Embryonic facial prominence (tissue), 1 donor: ENCODE measurements at regions not wholly inside any gene's neighbourhood (a gene's known extent, or its start where the extent isn't known, plus 50 kb on each side); places are given as distances from the start of the nearest gene placed in this dataset.
"Not testable (repeated sequence)": the region's sequence is repeated elsewhere in the genome, so short reads cannot be mapped to it uniquely, and the experiment has no call there.

Experiments used
- DNase-seq: peaks from one replicate; pipeline ENCODE4 v3.0.0-alpha.2; 2016; ENCODE audit errors: extremely low spot score

DNA sequence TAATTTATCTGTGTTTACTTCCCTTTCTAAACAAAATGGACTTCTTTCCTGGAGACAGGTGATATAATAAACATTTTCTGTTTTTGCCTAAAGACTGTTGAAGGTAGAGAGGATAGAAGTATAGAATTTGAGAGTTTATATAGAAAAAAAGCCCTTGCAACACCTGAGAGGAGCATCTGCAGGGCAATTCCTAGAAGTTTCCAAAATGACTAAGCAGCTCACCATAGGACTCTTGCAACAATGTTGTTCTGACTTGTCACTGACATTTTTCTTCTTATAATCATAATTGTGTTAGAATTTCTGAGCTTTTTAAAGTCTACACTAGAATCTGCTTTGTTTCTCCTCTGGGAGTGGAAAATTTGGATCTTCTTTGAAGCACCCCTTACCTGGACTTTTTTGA is 216.8 kb downstream of the TUSC1 start:
- no peak for DNase-seq

DNA sequence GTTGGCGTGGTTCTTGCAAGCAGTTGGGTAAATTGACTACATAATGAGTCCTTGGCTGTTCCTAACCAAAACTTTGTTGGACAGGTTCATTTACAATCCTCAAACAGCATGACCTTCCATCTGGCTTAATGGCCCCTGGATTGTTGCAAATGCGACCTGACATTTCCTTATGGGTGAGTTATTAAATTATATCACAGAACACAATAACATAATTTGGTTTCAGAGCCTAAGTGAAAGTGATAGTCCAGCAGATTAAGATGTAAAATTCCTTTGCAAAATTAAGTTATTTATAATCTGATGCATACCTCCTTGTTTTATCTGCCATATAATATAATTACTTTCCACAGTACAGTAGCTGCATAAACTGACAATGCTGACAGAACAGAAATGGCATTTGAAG is 224.4 kb downstream of the TUSC1 start:
- no peak for DNase-seq

DNA sequence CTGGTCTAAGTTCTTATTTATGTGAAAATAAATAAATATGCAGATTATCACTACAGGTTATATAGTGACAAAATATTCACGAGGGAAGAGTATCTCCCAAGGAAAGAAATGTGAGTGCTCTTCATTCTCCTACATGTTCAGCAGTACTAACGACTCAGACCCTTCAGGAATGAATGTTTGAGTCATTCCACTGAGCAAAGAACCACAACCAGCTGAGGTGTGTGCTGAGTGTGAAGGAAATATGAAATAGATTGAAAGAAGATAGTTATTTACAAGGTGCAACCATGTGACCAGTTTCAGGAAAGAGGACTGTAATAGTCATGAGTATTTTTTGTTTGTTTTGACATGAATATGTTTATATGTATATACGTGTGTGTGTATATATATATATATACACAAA is 228.7 kb downstream of the TUSC1 start:
- DNase-seq = no peak

DNA sequence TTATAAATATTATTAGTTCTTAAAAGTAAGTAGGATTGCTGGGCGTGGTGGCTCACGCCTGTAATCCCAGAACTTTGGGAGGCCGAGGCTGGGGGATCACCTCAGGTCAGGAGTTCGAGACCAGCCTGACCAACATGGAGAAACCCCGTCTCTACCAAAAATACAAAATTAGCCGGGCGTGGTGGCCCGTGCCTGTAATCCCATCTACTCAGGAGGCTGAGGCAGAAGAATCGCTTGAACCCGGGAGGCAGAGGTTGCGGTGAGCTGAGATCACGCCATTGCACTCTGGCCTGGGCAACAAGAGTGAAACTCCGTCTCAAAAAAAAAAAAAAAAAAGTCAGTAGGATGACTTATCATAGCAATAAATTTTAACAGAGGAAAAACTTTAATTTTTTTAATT is 232.5 kb downstream of the TUSC1 start:
- DNase-seq = not testable (repeated sequence)

DNA sequence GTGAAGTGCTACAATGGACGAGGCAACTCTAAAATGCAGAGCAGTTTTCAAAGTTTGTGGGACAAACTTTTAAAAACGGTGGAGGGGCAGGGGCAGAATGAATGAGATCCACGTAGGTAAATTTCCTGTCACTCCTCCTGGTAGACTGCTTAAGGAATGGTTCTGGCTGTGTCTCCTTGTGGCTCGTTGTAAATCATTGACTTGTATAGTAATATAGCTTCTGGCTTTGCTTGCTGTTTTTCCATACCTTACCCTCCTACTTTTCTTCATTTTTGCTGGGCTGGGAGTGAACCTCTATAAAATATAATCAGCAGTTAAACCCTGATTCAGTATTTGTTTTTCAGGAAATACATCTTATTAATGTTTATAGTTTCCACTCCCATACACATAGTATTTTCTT is 235.7 kb downstream of the TUSC1 start:
- DNase-seq = no peak

DNA sequence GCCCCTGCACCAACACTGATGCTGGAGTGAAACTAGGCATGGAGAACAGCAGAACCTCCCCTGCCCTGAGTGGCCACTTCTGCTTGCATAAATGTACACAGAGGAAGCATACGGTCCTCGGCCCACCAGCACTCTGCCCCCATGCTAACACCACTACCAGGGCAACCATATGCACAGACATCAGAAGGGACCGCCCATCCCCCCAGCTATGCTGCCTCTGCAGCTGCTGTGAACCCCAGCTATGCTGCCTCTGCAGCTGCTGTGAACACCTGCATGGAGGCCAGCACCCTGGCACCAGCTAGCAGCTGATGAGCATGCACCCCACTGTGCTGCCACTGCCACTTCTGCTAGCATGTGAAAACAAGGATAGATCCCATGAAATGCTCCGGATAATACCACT is 250.3 kb downstream of the TUSC1 start:
- no peak for DNase-seq

DNA sequence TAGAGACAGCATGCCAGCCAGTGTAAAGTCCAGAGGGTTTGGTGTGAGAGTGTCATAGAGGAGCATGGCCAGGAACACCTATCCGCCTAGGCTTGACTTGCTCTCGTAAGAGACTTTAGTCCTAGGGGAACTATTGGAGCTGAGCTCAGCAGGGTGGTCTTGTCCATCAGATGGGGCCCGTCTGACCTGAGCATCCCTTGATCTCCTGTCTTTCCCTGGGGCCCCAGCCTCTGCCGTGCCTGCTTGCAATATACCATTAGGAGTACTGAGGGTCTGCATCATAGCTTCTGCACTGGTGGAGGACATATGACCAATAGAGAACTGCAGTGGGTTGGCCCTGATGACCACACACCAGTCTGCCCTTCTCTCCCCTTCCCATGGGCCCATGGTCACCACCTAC is 251.0 kb downstream of the TUSC1 start:
- DNase-seq = no peak

DNA sequence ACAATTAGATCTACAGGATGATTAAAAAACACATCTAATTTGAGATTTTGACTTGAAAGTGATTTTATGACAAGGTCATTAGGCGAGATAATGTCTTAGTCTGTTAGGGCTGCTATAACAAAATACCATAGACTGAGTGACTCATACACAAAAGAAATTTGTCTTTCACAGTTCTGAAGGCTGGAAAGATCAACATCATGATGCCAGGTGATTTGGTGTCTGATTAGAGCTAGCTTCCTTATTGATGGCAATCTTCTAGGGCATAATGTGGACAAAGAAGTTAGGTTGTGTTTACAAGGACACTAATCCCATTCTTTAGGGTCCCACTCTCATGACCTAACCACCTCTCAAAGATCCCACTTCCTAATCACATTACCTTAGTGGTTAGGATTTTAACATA is 256.7 kb downstream of the TUSC1 start:
- DNase-seq = no peak

DNA sequence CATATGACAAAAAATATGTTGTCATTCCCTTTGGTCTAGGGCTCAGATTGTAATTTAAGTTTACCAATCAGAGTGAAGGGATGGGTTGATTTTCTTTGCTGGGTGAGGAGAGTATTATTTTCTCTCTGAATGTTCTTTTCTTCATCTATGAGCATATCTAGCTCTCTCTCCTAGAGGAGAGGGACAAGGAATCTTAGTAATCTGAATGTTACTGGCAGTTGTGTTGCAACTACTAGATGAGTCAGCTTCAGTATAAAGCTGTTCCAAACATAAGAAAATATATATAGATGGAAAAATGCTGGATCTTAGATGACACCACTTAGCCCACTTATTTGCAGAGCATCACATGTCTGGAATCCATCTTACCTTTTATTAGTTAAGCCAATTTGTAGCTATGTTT is 259.3 kb downstream of the TUSC1 start:
- DNase-seq = no peak

DNA sequence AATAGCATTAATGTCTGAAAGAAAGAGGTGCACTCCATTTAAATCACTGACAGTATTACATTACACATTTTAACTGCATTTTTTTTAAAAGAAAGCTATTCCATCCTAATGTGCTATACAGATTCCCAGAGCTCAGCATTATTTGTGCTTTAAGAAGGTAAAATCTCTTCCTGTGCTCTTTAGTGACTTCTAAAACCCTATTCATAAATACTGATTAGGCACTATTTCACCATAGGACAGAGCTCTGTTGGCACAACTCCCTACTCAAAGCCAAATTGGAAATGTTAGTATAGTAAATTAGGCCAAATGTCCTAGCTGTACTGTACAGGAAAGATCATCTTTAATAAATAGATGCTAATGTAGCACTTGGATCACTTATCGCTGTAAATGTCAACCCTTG is 262.5 kb downstream of the TUSC1 start:
- no peak for DNase-seq

DNA sequence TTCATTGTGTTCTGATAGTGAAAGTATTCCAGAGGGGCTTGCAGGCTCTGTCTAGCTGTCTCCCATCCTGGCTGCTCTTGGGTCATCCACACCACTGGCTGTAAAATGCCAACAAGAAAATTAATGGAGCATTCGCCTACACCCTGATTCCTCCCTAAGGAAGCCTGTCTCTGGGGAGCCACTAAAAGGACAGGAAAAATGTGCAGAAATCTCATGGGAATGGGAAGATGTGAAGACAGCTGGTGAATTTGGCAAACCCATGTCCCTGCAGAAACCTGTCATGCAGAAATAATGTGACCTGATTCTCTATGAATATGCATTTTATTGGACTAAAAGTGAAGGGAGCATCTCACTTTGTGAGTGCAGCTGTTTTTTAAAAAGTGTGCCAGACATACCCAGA is 265.6 kb downstream of the TUSC1 start:
- DNase-seq = no peak

DNA sequence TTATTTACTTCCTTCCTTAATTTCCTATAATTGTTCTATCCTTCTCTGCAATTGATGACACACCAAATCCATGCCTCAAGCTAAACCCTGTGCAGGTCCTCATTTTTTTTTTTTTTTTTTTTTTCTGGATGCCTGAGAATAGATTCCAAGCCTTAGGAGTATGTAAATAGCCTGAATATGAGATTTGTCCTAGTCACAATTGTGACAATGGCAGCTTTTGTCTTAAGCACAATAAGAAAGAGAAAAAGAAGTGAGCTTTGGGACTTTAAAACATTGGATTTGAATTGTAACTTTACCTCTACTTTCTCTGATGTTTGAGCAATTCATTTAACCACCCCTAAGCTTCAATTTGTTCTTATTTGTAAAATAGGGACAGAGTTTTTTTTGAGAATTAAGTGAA is 280.5 kb downstream of the TUSC1 start:
- DNase-seq = no peak

DNA sequence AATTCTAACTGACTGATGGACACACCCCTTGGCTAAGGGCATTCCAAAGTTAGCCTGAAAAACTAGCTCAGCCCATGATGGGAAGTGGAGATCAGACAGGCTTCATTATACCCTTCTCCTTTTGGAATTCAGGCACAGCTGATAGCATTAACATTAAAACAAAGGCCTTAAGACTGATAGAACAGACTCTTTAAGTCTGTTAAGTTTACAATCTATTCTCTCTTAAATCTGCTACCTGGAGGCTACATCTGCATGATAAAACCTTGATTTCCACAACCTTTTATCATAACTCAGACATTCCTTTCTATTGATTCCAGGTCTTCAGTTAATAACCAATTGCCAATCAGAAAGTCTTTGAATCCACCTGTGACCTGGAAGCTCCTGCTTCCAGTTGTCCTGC is 281.4 kb downstream of the TUSC1 start:
- DNase-seq = no peak

DNA sequence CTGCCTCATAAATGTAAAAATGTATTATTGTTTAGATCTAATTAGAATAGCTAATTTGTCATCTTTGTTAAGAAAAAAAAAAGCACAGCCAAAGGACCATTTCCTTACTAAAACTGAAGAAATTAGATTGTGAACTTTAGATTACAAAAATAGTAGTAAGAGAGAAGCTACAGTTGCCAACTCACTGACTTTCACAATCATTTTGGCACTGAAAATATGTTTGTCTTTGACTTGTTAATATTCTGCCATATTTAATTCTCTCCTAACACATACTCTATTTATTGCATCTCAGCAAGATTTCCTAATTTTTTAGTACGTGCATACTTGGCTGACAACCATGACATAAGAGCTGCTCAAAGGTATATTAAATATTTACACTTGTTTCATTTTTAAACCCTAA is 297.1 kb downstream of the TUSC1 start:
- DNase-seq = no peak

DNA sequence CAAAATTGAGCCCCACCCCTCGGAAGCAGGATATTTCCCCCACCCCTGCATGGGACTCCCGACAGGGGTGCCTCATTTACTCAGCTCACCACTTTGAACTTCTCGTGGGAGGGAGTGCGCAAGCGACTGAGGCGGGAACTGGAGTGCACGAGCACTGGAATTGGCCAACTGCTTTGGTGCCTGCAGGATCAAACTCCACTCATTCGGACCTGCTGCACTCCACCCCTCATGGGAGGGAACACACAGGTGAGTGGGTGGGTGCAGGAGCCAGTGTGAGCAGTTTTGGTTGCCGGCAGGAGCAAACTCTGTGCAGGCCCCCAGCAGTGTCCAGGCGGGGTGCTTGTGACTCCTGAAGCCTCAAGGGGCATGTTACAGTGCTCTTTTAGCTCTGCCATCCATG is 301.2 kb downstream of the TUSC1 start:
- no peak for DNase-seq

DNA sequence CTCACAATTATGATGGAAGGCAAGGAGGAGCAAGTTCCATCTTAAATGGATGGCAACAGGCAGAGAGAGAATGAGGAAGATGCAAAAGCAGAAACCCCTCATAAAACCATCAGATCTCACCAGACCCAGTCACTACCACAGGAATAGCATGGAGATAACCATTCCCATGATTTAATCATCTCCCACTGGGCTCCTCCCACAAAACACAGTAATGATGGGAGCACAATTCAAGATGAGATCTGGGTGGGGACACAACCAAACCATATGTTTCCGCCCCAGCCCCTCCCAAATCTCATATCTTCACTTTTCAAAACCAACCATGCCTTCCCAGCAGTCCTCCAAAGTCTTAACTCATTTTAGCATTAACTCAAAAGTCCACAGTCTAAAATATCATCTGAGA is 304.0 kb downstream of the TUSC1 start:
- DNase-seq = no peak

DNA sequence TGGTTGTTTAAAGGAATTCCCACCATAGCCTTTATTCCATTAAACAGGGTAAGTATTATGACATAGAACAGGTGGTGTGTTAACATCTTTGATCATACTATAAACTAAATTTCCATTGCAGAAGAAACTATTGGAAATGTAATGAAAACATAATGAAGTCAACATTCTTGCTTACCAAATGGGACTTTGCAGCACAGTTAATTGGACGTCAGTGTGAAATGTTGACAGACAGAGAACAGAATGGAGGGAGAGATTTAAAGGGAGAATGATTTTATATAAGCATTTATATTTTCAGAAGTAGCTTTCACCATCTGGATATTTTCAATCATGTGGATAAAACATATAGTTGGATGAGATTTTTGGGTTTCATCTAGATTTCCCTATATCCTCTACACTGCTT is 311.3 kb downstream of the TUSC1 start:
- DNase-seq = no peak

DNA sequence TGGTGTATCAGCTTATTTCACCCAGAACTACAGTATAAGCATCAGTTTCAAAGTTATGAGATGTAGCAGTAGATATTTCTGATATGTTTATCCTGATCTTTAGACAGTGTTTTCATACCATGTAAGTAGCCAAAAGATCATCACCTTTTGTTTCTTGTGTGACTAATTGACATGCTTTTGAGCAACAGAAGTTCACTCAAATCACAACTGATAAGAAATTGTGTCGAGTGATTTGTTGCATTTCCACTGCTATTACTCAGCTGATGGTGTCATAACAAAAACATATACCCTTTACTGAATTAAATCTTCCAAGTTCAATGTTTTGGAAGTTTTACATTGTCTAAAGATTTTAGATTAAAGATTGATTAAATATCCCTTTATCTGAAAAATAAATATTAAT is 324.5 kb downstream of the TUSC1 start:
- DNase-seq = no peak

DNA sequence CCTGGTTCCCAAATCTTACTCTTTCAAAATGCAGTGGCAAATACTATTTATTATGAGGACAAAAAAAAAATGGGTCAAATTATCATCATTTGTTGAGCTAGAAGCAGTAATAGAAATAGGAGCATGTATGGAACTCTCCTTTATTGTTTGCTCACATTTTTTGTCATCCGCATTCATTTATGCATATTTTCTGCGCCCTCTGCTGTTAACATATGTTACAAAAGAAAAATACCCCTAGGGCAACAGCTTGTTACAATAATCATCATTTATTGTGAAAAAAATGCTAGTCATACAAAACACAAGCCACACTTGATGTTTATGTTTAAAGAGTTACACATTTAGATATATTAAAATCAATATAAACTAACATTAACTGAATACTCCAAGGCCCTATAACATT is 328.2 kb downstream of the TUSC1 start:
- DNase-seq = no peak

DNA sequence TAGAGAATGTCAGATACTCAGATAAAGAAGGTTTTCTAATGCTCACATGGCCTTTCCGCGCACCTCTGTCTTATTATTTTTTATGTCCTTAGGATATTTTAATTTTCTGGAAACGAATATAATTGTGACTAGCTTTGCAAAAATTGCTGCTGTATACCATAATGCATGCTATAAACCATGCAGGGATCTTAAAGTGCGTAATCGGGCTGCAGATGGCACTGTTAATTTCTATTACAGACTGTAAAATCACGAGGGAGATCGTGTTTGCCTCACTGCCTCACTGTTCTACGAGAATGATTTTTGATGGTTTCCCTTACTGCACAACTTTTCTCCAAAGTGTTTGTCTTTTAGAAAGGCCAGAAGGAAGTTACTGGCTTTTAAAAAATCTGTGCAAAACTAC is 356.1 kb downstream of the TUSC1 start:
- no peak for DNase-seq

DNA sequence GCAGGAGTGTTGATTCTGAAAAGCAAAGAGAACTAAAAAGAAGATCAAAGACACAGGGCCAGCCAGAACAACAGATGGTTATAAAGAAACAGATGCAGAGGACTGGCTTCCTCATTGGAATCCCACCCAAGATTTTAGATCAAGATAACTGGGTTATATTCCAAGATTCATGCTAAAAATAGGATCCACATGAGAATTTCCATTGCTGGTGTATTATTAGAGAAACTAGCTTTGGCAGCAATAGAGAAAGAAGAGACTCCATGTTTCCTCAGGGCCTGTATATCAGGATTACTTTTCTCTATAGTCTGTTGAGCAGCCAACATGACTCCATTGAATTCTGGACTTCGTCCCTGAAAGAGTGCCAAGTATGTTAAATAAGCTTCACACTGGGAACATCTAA is 367.3 kb downstream of the TUSC1 start:
- DNase-seq = peak; percentile 6

DNA sequence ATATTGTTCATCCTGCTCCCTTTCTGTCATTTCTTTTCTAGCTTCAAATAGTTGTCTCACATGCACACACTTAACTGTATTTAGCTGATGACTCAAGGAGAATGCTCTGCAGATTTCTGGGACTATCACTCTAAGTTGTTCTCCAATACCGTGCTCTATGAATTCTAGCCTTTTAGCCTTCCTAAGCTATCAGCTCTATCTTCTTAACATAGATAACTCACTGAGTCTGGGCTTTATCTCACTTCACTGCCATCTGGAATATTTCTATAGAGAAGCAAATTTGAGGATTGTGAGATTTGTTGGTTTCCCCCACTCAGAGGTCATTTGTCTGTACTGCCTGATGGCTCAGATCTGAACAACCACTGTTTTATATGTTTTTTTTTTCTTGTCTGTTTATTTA is 369.7 kb downstream of the TUSC1 start:
- DNase-seq = no peak

DNA sequence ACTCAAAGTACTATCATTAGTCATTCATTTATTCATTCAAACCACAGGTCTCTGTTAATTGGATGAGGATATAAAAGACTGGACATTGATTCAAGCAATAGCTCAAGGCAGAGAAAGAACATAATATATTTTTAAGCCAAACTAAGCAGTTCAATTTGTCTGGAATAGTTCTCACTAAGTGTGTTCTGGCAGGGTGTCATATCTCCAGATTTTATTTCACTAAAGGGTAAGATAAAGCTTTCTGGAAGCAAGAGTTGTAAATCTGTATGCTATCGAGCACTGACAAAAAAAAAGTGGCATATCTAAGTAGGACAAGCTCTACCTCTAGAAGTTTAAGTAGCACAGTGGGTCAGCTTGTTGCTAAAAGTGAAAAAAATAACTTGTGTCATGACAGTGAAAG is 375.6 kb downstream of the TUSC1 start:
- DNase-seq = no peak

DNA sequence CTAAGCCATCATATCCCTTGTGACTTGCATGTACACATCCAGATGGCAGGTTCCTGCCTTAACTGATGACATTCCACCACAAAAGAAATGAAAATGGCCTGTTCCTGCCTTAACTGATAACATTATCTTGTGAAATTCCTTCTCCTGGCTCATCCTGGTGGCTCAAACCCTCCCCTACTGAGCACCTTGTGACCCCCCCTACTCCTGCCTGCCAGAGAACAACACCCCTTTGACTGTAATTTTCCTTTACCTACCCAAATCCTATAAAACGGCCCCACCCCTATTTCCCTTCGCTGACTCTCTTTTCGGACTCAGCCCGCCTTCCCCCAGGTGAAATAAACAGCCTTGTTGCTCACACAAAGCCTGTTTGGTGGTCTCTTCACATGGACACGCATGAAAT is 390.0 kb downstream of the TUSC1 start:
- DNase-seq = not testable (repeated sequence)

DNA sequence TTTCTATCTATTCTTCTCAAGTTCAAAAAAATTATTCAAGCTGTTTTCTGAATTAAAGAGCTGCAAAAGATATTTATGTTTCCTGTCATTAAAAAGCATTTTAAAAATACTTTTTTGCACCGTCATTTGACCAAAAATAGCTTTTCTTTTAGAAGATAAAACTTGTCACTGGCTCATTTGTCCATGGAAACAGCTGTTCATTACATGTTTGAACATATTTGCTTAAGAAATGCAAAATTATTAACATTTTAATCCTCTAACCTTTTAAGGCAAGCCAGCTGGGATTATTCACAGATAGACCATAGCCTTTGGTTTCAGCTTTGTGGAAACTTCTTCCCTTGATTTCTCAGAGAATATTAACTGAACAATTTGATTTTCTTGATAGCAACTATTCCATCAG is 393.9 kb downstream of the TUSC1 start:
- no peak for DNase-seq
